Neutrophil (primary cell): ENCODE measurements at regions not wholly inside any gene's neighbourhood (a gene's known extent, or its start where the extent isn't known, plus 50 kb on each side); places are given as distances from the start of the nearest gene placed in this dataset.
"Not testable (repeated sequence)": the region's sequence is repeated elsewhere in the genome, so short reads cannot be mapped to it uniquely, and the experiment has no call there.

Source experiments
- H3K27ac ChIP-seq: fragments of 200-600 bp; sonication (generic); 2 replicates; pipeline ENCODE4 v1.5.1; 2016; ENCODE audit warnings: mild to moderate bottlenecking, moderate library complexity
- H3K27me3 ChIP-seq: fragments of 200-600 bp; sonication (generic); 2 replicates; pipeline ENCODE4 v1.6.0; 2016; ENCODE audit warnings: mild to moderate bottlenecking
- H3K36me3 ChIP-seq: fragments of 200-600 bp; sonication (generic); 2 replicates; pipeline ENCODE4 v1.5.1; 2017
- H3K4me1 ChIP-seq, 2 experiments: fragments of 200-600 bp in 1 of 2; sonication (generic) in 1 of 2; 1 replicate in 1 of 2; 2 replicates in 1 of 2; pipeline versions ENCODE4 v1.5.1 to v1.6.1; 2013 to 2016; ENCODE audit warnings: low read depth in 1 of 2, low read length in 1 of 2, mild to moderate bottlenecking in 1 of 2, moderate library complexity in 1 of 2; ENCODE audit not compliant: control insufficient read depth in 1 of 2, insufficient read depth in 1 of 2
- H3K4me3 ChIP-seq, 2 experiments: fragments of 200-600 bp in 1 of 2; sonication (generic) in 1 of 2; 1 replicate in 1 of 2; 2 replicates in 1 of 2; pipeline ENCODE4 v1.5.1; 2013 to 2016; ENCODE audit warnings: low read depth in 1 of 2, low read length in 1 of 2, mild to moderate bottlenecking in 1 of 2, moderate library complexity in 1 of 2
- H3K9me3 ChIP-seq: fragments of 200-600 bp; sonication (generic); 2 replicates; pipeline ENCODE4 v1.5.1; 2016
- CTCF ChIP-seq: fragments of 200-600 bp; sonication (generic); IDR thresholded peaks from 2 replicates; pipeline ENCODE4 v1.5.1; 2016; ENCODE audit warnings: antibody characterized with exemption

GRCh38 chr3:34152656-34153055 lies 354.2 kb downstream of the PDCD6IP start:
- Histone ChIP-seq H3K27ac (no peak overlapping the region), H3K4me3 (no peak overlapping the region), H3K4me1 (peaks cover 6 to 11% of the 10 kb centered on the region in 2 experiments), H3K9me3 (no peaks in the 10 kb centered on the region), H3K36me3 (no peaks in the 10 kb centered on the region), H3K27me3 (no peaks in the 10 kb centered on the region)
- no peak for TF ChIP-seq CTCF

- no peak for TF ChIP-seq CTCF
- Histone ChIP-seq H3K4me1 (peaks cover 6 to 11% of the 10 kb centered on the region in 2 experiments), H3K36me3 (no peaks in the 10 kb centered on the region), H3K9me3 (no peaks in the 10 kb centered on the region), H3K27me3 (no peaks in the 10 kb centered on the region), H3K27ac (no peak overlapping the region), H3K4me3 (no peak overlapping the region)
Measured at GRCh38 chr3:34155108-34155507, 356.7 kb downstream of the PDCD6IP start.

GRCh38 chr3:34155666-34156065 lies 357.2 kb downstream of the PDCD6IP start:
- Histone ChIP-seq H3K4me3 (no peak overlapping the region), H3K27ac (no peak overlapping the region), H3K36me3 (no peaks in the 10 kb centered on the region), H3K4me1 (peaks cover 6 to 11% of the 10 kb centered on the region in 2 experiments), H3K27me3 (no peaks in the 10 kb centered on the region), H3K9me3 (no peaks in the 10 kb centered on the region)
- no peak for TF ChIP-seq CTCF

- no peak for TF ChIP-seq CTCF
- Histone ChIP-seq H3K36me3 (no peaks in the 10 kb centered on the region), H3K4me1 (peaks cover 6 to 11% of the 10 kb centered on the region in 2 experiments), H3K27ac (no peak overlapping the region), H3K9me3 (no peaks in the 10 kb centered on the region), H3K4me3 (no peak overlapping the region), H3K27me3 (no peaks in the 10 kb centered on the region)
Measured at GRCh38 chr3:34157491-34157890, 359.1 kb downstream of the PDCD6IP start.

- H3K27me3 ChIP-seq, result no peaks in the 10 kb centered on the region
- TF ChIP-seq CTCF, result no peak
- no peaks in the 10 kb centered on the region for H3K36me3 ChIP-seq
- no peaks in the 10 kb centered on the region for H3K9me3 ChIP-seq
- no peak overlapping the region for H3K4me3 ChIP-seq
- no peak overlapping the region for H3K27ac ChIP-seq
- peaks cover 6 to 11% of the 10 kb centered on the region in 2 experiments for H3K4me1 ChIP-seq
Measured at GRCh38 chr3:34159613-34160420, 361.4 kb downstream of the PDCD6IP start.

GRCh38 chr3:34169636-34170035 lies 371.2 kb downstream of the PDCD6IP start:
- H3K4me3 ChIP-seq, H3K4me1 ChIP-seq, H3K27ac ChIP-seq, H3K27me3 ChIP-seq, H3K36me3 ChIP-seq, H3K9me3 ChIP-seq: not testable (repeated sequence)
